B cell (primary cell): ENCODE measurements at regions not wholly inside any gene's neighbourhood (a gene's known extent, or its start where the extent isn't known, plus 50 kb on each side); places are given as distances from the start of the nearest gene placed in this dataset.

Experiments
- ATAC-seq: fragments of 200-7000 bp; cut with Tn5 transposase; one replicate; pipeline ENCODE4 v1.10.0; 2021; ENCODE audit warnings: low read depth, mild to moderate bottlenecking, moderate number of reproducible peaks, moderate library complexity
- CTCF ChIA-PET: fragments of 350-600 bp; sonication (Branson Sonifier 250); formaldehyde crosslinking; loops from one replicate; lab custom pipeline; 2021; ENCODE audit warnings: antibody characterized with exemption, inconsistent platforms; lab: Charles Lee
- POLR2A ChIA-PET: fragments of 350-600 bp; sonication (Branson Sonifier 250); formaldehyde crosslinking; loops from one replicate; lab custom pipeline; 2021; ENCODE audit warnings: antibody characterized with exemption; lab: Charles Lee
- DNase-seq: peaks from one replicate; pipeline ENCODE4 v3.0.0; 2013
- H2AFZ ChIP-seq: 2 replicates; pipeline ENCODE4 v1.6.1; 2012; ENCODE audit warnings: mild to moderate bottlenecking, low read depth, low read length; ENCODE audit not compliant: insufficient read depth, poor library complexity, severe bottlenecking
- H3K27ac ChIP-seq, 2 donors: 1 replicate in 1 of 2; 2 replicates in 1 of 2; pipeline ENCODE4 v1.5.1; 2012 to 2013; ENCODE audit warnings: low read length in 2 of 2, mild to moderate bottlenecking in 2 of 2, moderate library complexity in 1 of 2
- H3K27me3 ChIP-seq, 4 experiments: fragments of 200-600 bp in 1 of 4; sonication (generic) in 1 of 4; replicated peaks in 1 of 4; 1 replicate in 2 of 4; 2 replicates in 2 of 4; pipeline versions ENCODE4 v1.6.1 to v1.7.0; 2013 to 2016; ENCODE audit warnings: low read length in 3 of 4, mild to moderate bottlenecking in 2 of 4, mixed read lengths in 1 of 4, moderate library complexity in 1 of 4; ENCODE audit not compliant: insufficient read depth in 4 of 4, control insufficient read depth in 3 of 4; ENCODE audit errors: control extremely low read depth in 1 of 4
- H3K36me3 ChIP-seq, 2 experiments: replicated peaks in 1 of 2; 1 replicate in 1 of 2; 2 replicates in 1 of 2; pipeline versions ENCODE4 v1.6.1 to v1.7.1; 2013; ENCODE audit warnings: low read length in 1 of 2; ENCODE audit not compliant: insufficient read depth in 2 of 2, control insufficient read depth in 1 of 2; ENCODE audit errors: control extremely low read depth in 1 of 2, extremely low read depth in 1 of 2
- H3K4me1 ChIP-seq, 2 donors: fragments of 200-600 bp in 1 of 2; sonication (generic) in 1 of 2; 1 replicate in 1 of 2; 2 replicates in 1 of 2; pipeline versions ENCODE4 v1.5.1 to v1.6.1; 2013 to 2017; ENCODE audit warnings: low read length in 2 of 2; ENCODE audit not compliant: control insufficient read depth in 2 of 2, insufficient read depth in 2 of 2
- H3K4me2 ChIP-seq: replicated peaks from 2 replicates; pipeline ENCODE3; 2012; ENCODE audit warnings: mild to moderate bottlenecking, low read depth, low read length; ENCODE audit not compliant: poor library complexity, severe bottlenecking
- H3K4me3 ChIP-seq, 5 experiments: fragments of 200-600 bp in 1 of 5; sonication (generic) in 1 of 5; 1 replicate in 3 of 5; 2 replicates in 2 of 5; pipeline versions ENCODE4 v1.5.1 to v1.7.0; 2011 to 2016; ENCODE audit warnings: low read length in 4 of 5, mild to moderate bottlenecking in 4 of 5, low read depth in 2 of 5, control low read depth in 1 of 5, moderate library complexity in 1 of 5; ENCODE audit not compliant: insufficient read depth in 1 of 5; ENCODE audit errors: control extremely low read depth in 1 of 5, extremely low read depth in 1 of 5
- H3K79me2 ChIP-seq: fragments of 200-600 bp; sonication (generic); one replicate; pipeline ENCODE4 v1.6.0; 2016; ENCODE audit warnings: low read length; ENCODE audit not compliant: control insufficient read depth, insufficient read depth
- H3K9ac ChIP-seq: fragments of 200-600 bp; sonication (generic); 2 replicates; pipeline ENCODE4 v1.6.1; 2017; ENCODE audit warnings: mild to moderate bottlenecking, low read length, moderate library complexity
- H3K9me3 ChIP-seq, 3 donors: one replicate each; pipeline versions ENCODE4 v1.6.1 to v1.7.1; 2013; ENCODE audit warnings: low read length in 2 of 3; ENCODE audit not compliant: control insufficient read depth in 2 of 3, insufficient read depth in 1 of 3; ENCODE audit errors: control extremely low read depth in 1 of 3
- H4K20me1 ChIP-seq: 2 replicates; pipeline ENCODE4 v1.6.0; 2012; ENCODE audit warnings: mild to moderate bottlenecking, low read length; ENCODE audit not compliant: insufficient read depth, control insufficient read depth, poor library complexity, severe bottlenecking
- H3K27ac Mint-ChIP-seq: one replicate; pipeline ENCODE4 v1.8.0; 2021; ENCODE audit warnings: mixed read lengths
- H3K27me3 Mint-ChIP-seq: one replicate; pipeline ENCODE4 v1.8.0; 2021; ENCODE audit warnings: mixed read lengths
- H3K4me1 Mint-ChIP-seq: one replicate; pipeline ENCODE4 v1.8.0; 2021; ENCODE audit warnings: mixed read lengths
- H3K4me3 Mint-ChIP-seq: one replicate; pipeline ENCODE4 v1.8.0; 2021; ENCODE audit warnings: mixed read lengths
- H3K9me3 Mint-ChIP-seq: one replicate; pipeline ENCODE4 v1.8.0; 2022; ENCODE audit warnings: mixed read lengths; ENCODE audit not compliant: insufficient read depth
- EZH2 ChIP-seq: IDR thresholded peaks from 2 replicates; pipeline ENCODE4 v1.6.1; 2012; ENCODE audit warnings: borderline replicate concordance, low read depth, mild to moderate bottlenecking, moderate library complexity, low read length; ENCODE audit not compliant: insufficient read depth, poor library complexity, severe bottlenecking
- WGBS: methylation state at CpG from one replicate; pipeline ENCODE4 v1.1.5; 2013; ENCODE audit warnings: missing lambda C conversion rate; ENCODE audit not compliant: insufficient coverage; 5-methylcytosine and 5-hydroxymethylcytosine counted together
- intact Hi-C: fragments of 100-400 bp; cut with micrococcal nuclease; formaldehyde crosslinking; loops from one replicate; pipeline ENCODE4 v1.10.0; 2022
- TF ChIP-seq, protein P1 (sequence below): fragments of 200-600 bp; IDR thresholded peaks from one replicate; pipeline ENCODE4 v1.8.0; 2022; ENCODE audit warnings: antibody characterized with exemption, mild to moderate bottlenecking

DNA sequence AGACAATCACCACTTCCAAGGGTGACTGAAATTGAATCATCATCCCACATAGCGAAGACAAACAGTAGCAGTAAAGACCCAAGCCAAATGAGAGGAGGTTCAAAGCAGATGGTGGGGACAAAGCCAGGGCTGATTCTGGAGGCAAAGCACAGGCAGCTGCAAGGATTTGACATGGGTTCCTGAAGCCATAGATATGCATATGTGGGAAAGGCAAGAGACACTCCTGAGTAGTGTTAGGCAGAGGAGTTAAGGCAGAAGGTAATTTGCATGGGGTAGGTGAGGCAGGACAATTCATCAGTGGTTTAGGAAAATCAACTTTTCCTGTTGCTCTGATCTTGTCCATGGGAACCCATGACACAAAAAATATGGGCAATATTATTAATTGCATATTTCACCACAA, 462.8 kb downstream of the FAM181B start:
- ChIA-PET CTCF (no interaction called here), POLR2A (no interaction called here)
- intact Hi-C loops = no loop called here
- Mint-ChIP-seq H3K27ac (no peak overlapping the region), H3K4me3 (no peak overlapping the region), H3K27me3 (no peaks in the 10 kb centered on the region), H3K9me3 (no peaks in the 10 kb centered on the region), H3K4me1 (no peaks in the 10 kb centered on the region)
- no peaks in the 10 kb centered on the region for H3K27me3 ChIP-seq
- H3K9ac ChIP-seq = no peak overlapping the region
- ATAC-seq (no peak), DNase-seq (no peak)
- H3K36me3 ChIP-seq = no peaks in the 10 kb centered on the region
- H3K27ac ChIP-seq = no peak overlapping the region
- no peaks in the 10 kb centered on the region for H3K9me3 ChIP-seq
- H4K20me1 ChIP-seq = no peaks in the 10 kb centered on the region
- TF ChIP-seq, protein P1, sequence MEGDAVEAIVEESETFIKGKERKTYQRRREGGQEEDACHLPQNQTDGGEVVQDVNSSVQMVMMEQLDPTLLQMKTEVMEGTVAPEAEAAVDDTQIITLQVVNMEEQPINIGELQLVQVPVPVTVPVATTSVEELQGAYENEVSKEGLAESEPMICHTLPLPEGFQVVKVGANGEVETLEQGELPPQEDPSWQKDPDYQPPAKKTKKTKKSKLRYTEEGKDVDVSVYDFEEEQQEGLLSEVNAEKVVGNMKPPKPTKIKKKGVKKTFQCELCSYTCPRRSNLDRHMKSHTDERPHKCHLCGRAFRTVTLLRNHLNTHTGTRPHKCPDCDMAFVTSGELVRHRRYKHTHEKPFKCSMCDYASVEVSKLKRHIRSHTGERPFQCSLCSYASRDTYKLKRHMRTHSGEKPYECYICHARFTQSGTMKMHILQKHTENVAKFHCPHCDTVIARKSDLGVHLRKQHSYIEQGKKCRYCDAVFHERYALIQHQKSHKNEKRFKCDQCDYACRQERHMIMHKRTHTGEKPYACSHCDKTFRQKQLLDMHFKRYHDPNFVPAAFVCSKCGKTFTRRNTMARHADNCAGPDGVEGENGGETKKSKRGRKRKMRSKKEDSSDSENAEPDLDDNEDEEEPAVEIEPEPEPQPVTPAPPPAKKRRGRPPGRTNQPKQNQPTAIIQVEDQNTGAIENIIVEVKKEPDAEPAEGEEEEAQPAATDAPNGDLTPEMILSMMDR = no peak
- no peak for TF ChIP-seq EZH2
- H3K79me2 ChIP-seq = no peaks in the 10 kb centered on the region
- H3K4me1 ChIP-seq = no peaks in the 10 kb centered on the region
- H2AFZ ChIP-seq = no peak overlapping the region
- no peak overlapping the region for H3K4me3 ChIP-seq
- H3K4me2 ChIP-seq = no peak overlapping the region
- no CpG with 5 or more reads among the region's 1 CpG for WGBS

DNA sequence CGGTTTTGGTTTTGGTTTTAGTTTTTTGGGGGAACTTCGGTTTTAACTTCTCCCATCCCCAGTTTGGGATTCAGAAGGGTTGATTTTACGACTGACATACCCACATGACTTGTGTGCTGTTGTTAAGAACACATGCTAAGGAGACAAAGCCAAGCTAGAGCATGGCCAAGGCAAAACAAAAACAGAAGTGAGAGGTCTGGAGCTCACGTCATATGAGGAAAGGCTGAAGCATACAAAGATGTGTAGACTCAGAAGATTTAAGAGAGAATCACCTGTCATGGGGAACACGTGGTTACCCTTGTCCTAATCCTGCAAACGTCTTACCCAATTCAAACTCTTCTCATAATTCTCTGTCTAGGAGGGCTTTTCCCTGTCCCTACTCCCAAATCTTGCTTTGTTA, 465.0 kb downstream of the FAM181B start:
- no peak overlapping the region for H3K9ac ChIP-seq
- WGBS = 80% methylated on average over 1 of the region's 6 CpGs
- no peaks in the 10 kb centered on the region for H3K9me3 Mint-ChIP-seq
- no peaks in the 10 kb centered on the region for H3K27me3 ChIP-seq
- POLR2A ChIA-PET = no interaction called here
- no peak overlapping the region for H2AFZ ChIP-seq
- H3K4me1 Mint-ChIP-seq = no peaks in the 10 kb centered on the region
- CTCF ChIA-PET = no interaction called here
- no peaks in the 10 kb centered on the region for H3K4me1 ChIP-seq
- H3K36me3 ChIP-seq = no peaks in the 10 kb centered on the region
- H3K79me2 ChIP-seq = no peaks in the 10 kb centered on the region
- no peaks in the 10 kb centered on the region for H3K27me3 Mint-ChIP-seq
- intact Hi-C loops = no loop called here
- ATAC-seq = no peak
- TF ChIP-seq, protein P1 = no peak
- TF ChIP-seq EZH2 = no peak
- no peak overlapping the region for H3K27ac ChIP-seq
- H3K4me2 ChIP-seq = no peak overlapping the region
- no peaks in the 10 kb centered on the region for H4K20me1 ChIP-seq
- no peak for DNase-seq
- H3K27ac Mint-ChIP-seq = no peak overlapping the region
- H3K4me3 Mint-ChIP-seq = no peak overlapping the region
- H3K4me3 ChIP-seq = no peak overlapping the region
- no peaks in the 10 kb centered on the region for H3K9me3 ChIP-seq
